NB4 (cell line): ENCODE measurements at regions not wholly inside any gene's neighbourhood (a gene's known extent, or its start where the extent isn't known, plus 50 kb on each side); places are given as distances from the start of the nearest gene placed in this dataset.
"Not testable (repeated sequence)": the region's sequence is repeated elsewhere in the genome, so short reads cannot be mapped to it uniquely, and the experiment has no call there.

Source experiments
- CTCF ChIP-seq: IDR thresholded peaks from one replicate; pipeline ENCODE4 v1.5.1; 2012; ENCODE audit warnings: low read depth, low read length
- MAX ChIP-seq: IDR thresholded peaks from 2 replicates; pipeline ENCODE4 v1.6.1; 2011; ENCODE audit warnings: low read depth, low read length
- POLR2A ChIP-seq: IDR thresholded peaks from 2 replicates; pipeline ENCODE4 v1.6.1; 2011; ENCODE audit warnings: mild to moderate bottlenecking; ENCODE audit not compliant: insufficient read length; ENCODE audit errors: extremely low read depth

- not testable (repeated sequence) for TF ChIP-seq CTCF, POLR2A, MAX
Observed at GRCh38 chr15:32312721-32313120, 90.4 kb downstream of the GOLGA8K start.
